Aorta (tissue), 5 donors: ENCODE measurements at regions not wholly inside any gene's neighbourhood (a gene's known extent, or its start where the extent isn't known, plus 50 kb on each side); places are given as distances from the start of the nearest gene placed in this dataset.
"Not testable (repeated sequence)": the region's sequence is repeated elsewhere in the genome, so short reads cannot be mapped to it uniquely, and the experiment has no call there.

Experiments
- ATAC-seq: fragments of 200-7000 bp; cut with Tn5 transposase; one replicate; pipeline ENCODE4 v1.9.1; 2022; ENCODE audit warnings: moderate library complexity; ENCODE audit not compliant: low FRiP score
- DNase-seq, 2 donors: peaks; one replicate each; pipeline ENCODE4 v3.0.0-alpha.2; 2020
- H3K27ac ChIP-seq, 2 donors: one replicate each; pipeline ENCODE4 v1.5.1; 2013; ENCODE audit warnings: low read length in 2 of 2, mild to moderate bottlenecking in 2 of 2, moderate library complexity in 2 of 2, control low read depth in 1 of 2, inconsistent platforms in 1 of 2, low read depth in 1 of 2
- H3K27me3 ChIP-seq, 2 donors: one replicate each; pipeline ENCODE4 v1.6.1; 2013; ENCODE audit warnings: control low read depth in 1 of 2, low read length in 1 of 2, mild to moderate bottlenecking in 1 of 2, moderate library complexity in 1 of 2; ENCODE audit not compliant: insufficient read depth in 2 of 2, control insufficient read depth in 1 of 2
- H3K36me3 ChIP-seq, 2 donors: one replicate each; pipeline ENCODE4 v1.6.1; 2013; ENCODE audit warnings: control low read depth in 1 of 2, low read length in 1 of 2, mild to moderate bottlenecking in 1 of 2; ENCODE audit not compliant: insufficient read depth in 2 of 2, control insufficient read depth in 1 of 2
- H3K4me1 ChIP-seq, 2 donors: one replicate each; pipeline ENCODE4 v1.6.1; 2013; ENCODE audit warnings: low read length in 2 of 2, control low read depth in 1 of 2, mild to moderate bottlenecking in 1 of 2, moderate library complexity in 1 of 2; ENCODE audit not compliant: insufficient read depth in 2 of 2, control insufficient read depth in 1 of 2
- H3K4me3 ChIP-seq, 2 donors: one replicate each; pipeline ENCODE4 v1.5.1; 2013; ENCODE audit warnings: low read length in 2 of 2, control low read depth in 1 of 2, mild to moderate bottlenecking in 1 of 2
- H3K9me3 ChIP-seq: one replicate; pipeline ENCODE4 v1.6.1; 2013; ENCODE audit warnings: mild to moderate bottlenecking, low read length; ENCODE audit not compliant: control insufficient read depth
- whole genome bisulfite sequencing, 2 donors: extraction: QIAGEN DNeasy Blood & Tissue Kit; methylation state at CpG; one replicate each; pipeline ENCODE4 v1.1.7; 2013; 5-methylcytosine and 5-hydroxymethylcytosine counted together
- intact Hi-C, 2 donors: fragments of 100-400 bp; cut with DNase I; formaldehyde crosslinking; loops; one replicate each; pipeline versions ENCODE4 v1.14.2 to v1.15.0; 2022
- donor health status: healthy with polysubstance abuse.
- donor health status: Bipolar disorder and iron deficiency.
- donor health status: DM: no; HTN: no; CAD: no.
- donor health status: DM: no; HTN: no; CAD: no.
- donor health status: DM: yes; HTN: yes; CAD: no.

DNA sequence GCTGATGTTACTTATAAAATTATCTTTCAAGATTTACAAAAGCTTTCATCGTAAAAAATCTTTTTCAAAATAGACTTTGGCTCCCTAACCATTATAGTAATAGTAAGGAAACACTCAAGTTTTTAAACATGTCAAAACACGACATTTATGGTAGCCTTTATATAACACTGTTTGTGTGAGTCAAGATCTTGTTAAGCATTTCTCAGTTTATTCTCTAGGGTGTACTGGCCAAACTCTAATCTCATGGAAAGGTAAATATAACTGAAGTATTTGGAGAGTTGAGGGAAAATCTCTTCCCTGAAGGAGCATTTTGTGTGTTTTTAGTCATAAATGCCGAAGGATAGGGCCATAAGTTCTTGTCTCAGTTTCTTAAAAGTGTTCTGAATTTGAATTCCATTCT, 790.9 kb upstream of the NCAM2 start:
- no peak overlapping the region for H3K4me3 ChIP-seq
- DNase-seq: no peak
- H3K4me1 ChIP-seq: no peaks in the 10 kb centered on the region
- no peaks in the 10 kb centered on the region for H3K9me3 ChIP-seq
- no peak overlapping the region for H3K27ac ChIP-seq
- intact Hi-C loops: no loop called here
- no peak for ATAC-seq
- WGBS, 2 donors: 3 to 9% methylated on average over 3 of the region's 3 CpGs
- H3K36me3 ChIP-seq: no peaks in the 10 kb centered on the region
- no peaks in the 10 kb centered on the region for H3K27me3 ChIP-seq

- Histone ChIP-seq H3K27ac (no peak overlapping the region), H3K36me3 (no peaks in the 10 kb centered on the region), H3K27me3 (no peaks in the 10 kb centered on the region), H3K4me3 (no peak overlapping the region), H3K9me3 (no peaks in the 10 kb centered on the region), H3K4me1 (no peaks in the 10 kb centered on the region)
- ATAC-seq: no peak
- 89 to 92% methylated on average over 6 of the region's 6 CpGs for WGBS, 2 donors
- intact Hi-C loops: no loop called here
- peak in 1 of 2 donors; percentile 59 for DNase-seq
Observed at GRCh38 chr21:20215959-20216358, 782.2 kb upstream of the NCAM2 start.

DNA sequence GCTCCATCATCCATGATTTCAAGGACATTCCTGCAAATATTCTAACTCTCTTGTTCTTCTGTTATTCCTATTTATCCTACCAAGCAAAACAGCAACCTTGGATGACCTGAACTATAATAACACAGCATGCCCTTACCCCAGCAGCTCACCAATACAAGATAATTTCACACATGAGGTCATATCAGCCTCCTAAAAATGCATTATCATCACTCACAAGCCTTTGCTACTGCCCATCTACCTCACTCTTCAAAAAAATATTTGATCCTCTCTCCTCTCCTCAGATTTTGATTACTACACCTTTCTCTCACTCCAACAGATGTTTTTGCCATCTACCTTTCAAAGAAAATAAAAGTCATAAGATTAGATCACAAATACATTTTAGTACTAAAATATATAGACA, 777.6 kb upstream of the NCAM2 start:
- H3K36me3 ChIP-seq: no peaks in the 10 kb centered on the region
- no peaks in the 10 kb centered on the region for H3K27me3 ChIP-seq
- no peaks in the 10 kb centered on the region for H3K4me1 ChIP-seq
- intact Hi-C loops: no loop called here
- DNase-seq: no peak
- ATAC-seq: no peak
- no peaks in the 10 kb centered on the region for H3K9me3 ChIP-seq
- H3K27ac ChIP-seq: no peak overlapping the region
- no peak overlapping the region for H3K4me3 ChIP-seq

GRCh38 chr21:20221981-20222380, 776.2 kb upstream of the NCAM2 start:
- H3K4me1 ChIP-seq, DNase-seq, H3K36me3 ChIP-seq, H3K27ac ChIP-seq, H3K9me3 ChIP-seq, ATAC-seq, H3K27me3 ChIP-seq, intact Hi-C loops, H3K4me3 ChIP-seq: not testable (repeated sequence)
- WGBS, 2 donors: 93% methylated on average over 12 of the region's 12 CpGs

- intact Hi-C loops: not testable (repeated sequence)
Observed at GRCh38 chr21:20236649-20237048, 761.6 kb upstream of the NCAM2 start.

DNA sequence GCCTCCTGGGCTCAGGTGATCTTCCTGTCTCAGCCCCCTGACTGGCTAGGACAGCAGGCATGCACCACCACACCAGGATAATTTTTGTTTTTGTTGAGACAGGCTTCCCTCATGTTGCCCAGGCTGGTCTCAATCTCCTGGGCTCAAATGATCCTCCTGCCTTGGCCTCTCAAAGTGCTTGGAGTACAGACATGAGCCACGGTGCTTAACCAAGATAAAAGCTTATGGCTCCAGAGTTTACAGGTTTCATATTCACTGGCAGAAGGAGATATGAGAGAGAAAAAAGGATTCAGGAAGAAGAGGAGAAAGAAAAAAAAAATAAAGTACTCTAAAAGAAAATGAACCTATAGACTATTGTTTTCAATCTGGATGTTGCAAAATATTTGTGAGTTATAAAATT, 748.8 kb upstream of the NCAM2 start:
- no peak overlapping the region for H3K27ac ChIP-seq
- intact Hi-C loops: no loop called here
- H3K36me3 ChIP-seq: no peaks in the 10 kb centered on the region
- no peaks in the 10 kb centered on the region for H3K9me3 ChIP-seq
- H3K27me3 ChIP-seq: no peaks in the 10 kb centered on the region
- H3K4me3 ChIP-seq: no peak overlapping the region
- WGBS, 2 donors: 66 to 80% methylated on average over 1 of the region's 1 CpG
- DNase-seq (no peak), ATAC-seq (no peak)
- no peaks in the 10 kb centered on the region for H3K4me1 ChIP-seq

More at GRCh38 chr21:20236649-20237048, 761.6 kb upstream of the NCAM2 start:
- H3K36me3 ChIP-seq, DNase-seq, ATAC-seq, H3K9me3 ChIP-seq, H3K4me3 ChIP-seq, H3K27ac ChIP-seq, H3K4me1 ChIP-seq, H3K27me3 ChIP-seq: not testable (repeated sequence)
- WGBS, 2 donors: 27 to 33% methylated on average over 1 of the region's 1 CpG

GRCh38 chr21:20250337-20250736, 747.9 kb upstream of the NCAM2 start:
- Histone ChIP-seq H3K27ac (no peak overlapping the region), H3K36me3 (no peaks in the 10 kb centered on the region), H3K4me1 (no peaks in the 10 kb centered on the region), H3K9me3 (no peaks in the 10 kb centered on the region), H3K4me3 (no peak overlapping the region), H3K27me3 (no peaks in the 10 kb centered on the region)
- no peak for DNase-seq
- WGBS, 2 donors: 41 to 48% methylated on average over 3 of the region's 3 CpGs
- intact Hi-C loops: no loop called here
- ATAC-seq: no peak

DNA sequence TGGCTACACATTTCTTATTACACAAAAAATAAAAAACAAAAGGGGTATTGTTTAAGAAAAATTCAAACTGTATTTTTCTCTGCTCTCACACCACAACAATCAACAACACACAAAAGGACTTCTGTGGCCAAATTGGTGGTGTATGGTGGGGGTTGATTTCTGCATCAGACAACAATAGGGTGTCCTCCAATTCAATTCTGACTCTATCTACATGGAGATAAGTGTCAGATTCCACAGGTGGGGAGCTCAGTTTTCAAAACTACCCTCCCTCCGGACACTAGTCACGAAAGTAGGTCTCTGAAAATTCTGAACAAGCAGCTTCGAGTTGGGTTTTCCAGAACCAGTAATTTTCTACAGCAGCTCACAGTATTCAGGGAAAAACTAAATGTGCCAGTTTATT, 744.9 kb upstream of the NCAM2 start:
- Histone ChIP-seq H3K4me1 (no peaks in the 10 kb centered on the region), H3K36me3 (no peaks in the 10 kb centered on the region), H3K27me3 (no peaks in the 10 kb centered on the region), H3K9me3 (no peaks in the 10 kb centered on the region), H3K4me3 (no peak overlapping the region), H3K27ac (no peak overlapping the region)
- intact Hi-C loops: no loop called here
- 94 to 100% methylated on average over 3 of the region's 3 CpGs for WGBS, 2 donors
- DNase-seq: no peak
- no peak for ATAC-seq

DNA sequence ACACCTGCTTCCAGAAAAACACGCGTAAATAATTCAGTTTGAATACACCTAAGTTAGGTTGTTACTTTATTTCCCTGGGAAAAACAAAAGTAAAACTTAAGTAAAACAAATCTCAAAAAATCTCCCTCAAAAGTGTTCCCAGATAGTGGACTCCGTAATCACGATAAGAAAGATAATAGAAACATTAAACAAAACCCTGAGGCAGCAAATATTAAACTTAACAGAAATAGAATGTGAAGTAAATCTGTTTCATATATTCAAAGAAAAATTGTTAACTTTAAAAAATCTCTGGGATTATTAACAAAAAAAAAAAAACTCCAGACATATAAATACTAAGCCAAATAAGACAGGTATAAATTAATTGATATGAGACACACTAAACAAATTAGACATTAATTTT, 743.2 kb upstream of the NCAM2 start:
- intact Hi-C loops: no loop called here
- Histone ChIP-seq H3K9me3 (no peaks in the 10 kb centered on the region), H3K4me3 (no peak overlapping the region), H3K27ac (no peak overlapping the region), H3K4me1 (no peaks in the 10 kb centered on the region), H3K27me3 (no peaks in the 10 kb centered on the region), H3K36me3 (no peaks in the 10 kb centered on the region)
- WGBS, 2 donors: 66 to 67% methylated on average over 4 of the region's 4 CpGs
- no peak for ATAC-seq
- no peak for DNase-seq
